Erythroblast (primary cell): ENCODE measurements at regions not wholly inside any gene's neighbourhood (a gene's known extent, or its start where the extent isn't known, plus 50 kb on each side); places are given as distances from the start of the nearest gene placed in this dataset.

Source experiments
- GATA1 ChIP-seq: IDR thresholded peaks from 2 replicates; pipeline ENCODE4 v1.6.1; 2011; ENCODE audit warnings: low read depth, mild to moderate bottlenecking, control low read depth, low read length, moderate library complexity
- POLR2A ChIP-seq: IDR thresholded peaks from 2 replicates; pipeline ENCODE4 v1.6.1; 2011; ENCODE audit warnings: mild to moderate bottlenecking, low read length

- TF ChIP-seq POLR2A (no peak), GATA1 (no peak)
Measured at GRCh38 chr6:91088976-91089375, 502.1 kb upstream of the MAP3K7 start.
